Muscle of leg (tissue), 3 donors: ENCODE measurements at regions not wholly inside any gene's neighbourhood (a gene's known extent, or its start where the extent isn't known, plus 50 kb on each side); places are given as distances from the start of the nearest gene placed in this dataset.

Experiments
- DNase-seq: peaks from one replicate; pipeline ENCODE4 v3.0.0; 2013
- H3K27ac ChIP-seq: one replicate; pipeline ENCODE4 v1.5.1; 2013; ENCODE audit warnings: mild to moderate bottlenecking, low read length, control low read depth
- H3K27me3 ChIP-seq: one replicate; pipeline ENCODE4 v1.6.1; 2013; ENCODE audit warnings: low read length; ENCODE audit not compliant: control insufficient read depth, insufficient read depth
- H3K36me3 ChIP-seq: one replicate; pipeline ENCODE4 v1.6.1; 2013; ENCODE audit warnings: low read length; ENCODE audit not compliant: control insufficient read depth, insufficient read depth
- H3K4me1 ChIP-seq: one replicate; pipeline ENCODE4 v1.6.1; 2013; ENCODE audit warnings: low read length; ENCODE audit not compliant: control insufficient read depth, insufficient read depth
- H3K4me3 ChIP-seq: one replicate; pipeline ENCODE4 v1.5.1; 2013; ENCODE audit warnings: low read length, control low read depth
- H3K9me3 ChIP-seq: replicated peaks from 2 replicates; pipeline ENCODE4 v1.6.1; 2013; ENCODE audit warnings: low read depth, low read length; ENCODE audit not compliant: control insufficient read depth
- WGBS: methylation state at CpG from one replicate; pipeline ENCODE4 v1.1.5; 2013; ENCODE audit warnings: missing lambda C conversion rate; ENCODE audit not compliant: insufficient coverage; 5-methylcytosine and 5-hydroxymethylcytosine counted together

DNA sequence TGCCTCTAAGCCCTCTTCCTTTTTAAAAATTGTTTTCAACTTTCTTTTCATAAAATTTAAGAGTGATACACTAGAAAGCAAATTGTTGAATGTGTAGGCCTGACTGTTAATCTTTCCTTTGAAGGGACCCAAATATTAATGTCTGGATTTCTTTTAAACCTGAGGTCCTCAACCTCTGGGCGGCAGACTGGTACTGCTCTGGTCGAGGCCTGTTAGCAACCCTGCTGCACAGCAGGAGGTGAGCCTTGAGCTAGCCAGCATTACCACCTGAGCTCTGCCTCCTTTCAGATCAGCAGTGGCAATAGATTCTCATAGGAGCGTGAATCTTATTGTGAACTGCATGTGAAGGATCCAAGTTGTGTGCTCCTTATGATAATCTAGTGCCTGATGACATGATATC, 191.2 kb downstream of the MANEA start:
- no peak for DNase-seq
- Histone ChIP-seq H3K4me1 (no peaks in the 10 kb centered on the region), H3K27ac (no peak overlapping the region), H3K4me3 (no peak overlapping the region), H3K36me3 (no peaks in the 10 kb centered on the region), H3K9me3 (no peaks in the 10 kb centered on the region), H3K27me3 (no peaks in the 10 kb centered on the region)
- WGBS: 0% methylated on average over 1 of the region's 3 CpGs

DNA sequence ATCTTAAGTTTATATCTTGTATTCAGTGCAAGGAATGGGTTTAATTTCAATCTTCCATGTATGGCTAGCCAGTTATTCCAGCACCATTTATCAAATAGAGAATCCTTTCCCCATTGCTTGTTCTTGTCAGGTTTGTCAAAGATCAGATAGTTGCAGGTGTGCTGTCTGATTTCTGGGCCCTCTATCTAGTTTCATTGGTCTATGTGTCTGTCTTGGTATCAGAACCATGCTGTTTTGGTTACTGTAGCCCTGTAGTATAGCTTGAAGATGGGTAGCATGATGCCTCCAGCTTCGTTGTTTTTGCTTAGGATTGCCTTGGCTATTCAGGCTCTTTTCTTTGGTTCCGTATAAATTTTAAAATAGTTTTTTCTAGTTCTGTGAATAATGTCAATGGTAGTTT, 200.0 kb downstream of the MANEA start:
- Histone ChIP-seq H3K27me3 (no peaks in the 10 kb centered on the region), H3K4me1 (no peaks in the 10 kb centered on the region), H3K4me3 (no peak overlapping the region), H3K27ac (no peak overlapping the region), H3K36me3 (no peaks in the 10 kb centered on the region), H3K9me3 (no peaks in the 10 kb centered on the region)
- whole genome bisulfite sequencing: 100% methylated on average over 1 of the region's 2 CpGs
- no peak for DNase-seq

DNA sequence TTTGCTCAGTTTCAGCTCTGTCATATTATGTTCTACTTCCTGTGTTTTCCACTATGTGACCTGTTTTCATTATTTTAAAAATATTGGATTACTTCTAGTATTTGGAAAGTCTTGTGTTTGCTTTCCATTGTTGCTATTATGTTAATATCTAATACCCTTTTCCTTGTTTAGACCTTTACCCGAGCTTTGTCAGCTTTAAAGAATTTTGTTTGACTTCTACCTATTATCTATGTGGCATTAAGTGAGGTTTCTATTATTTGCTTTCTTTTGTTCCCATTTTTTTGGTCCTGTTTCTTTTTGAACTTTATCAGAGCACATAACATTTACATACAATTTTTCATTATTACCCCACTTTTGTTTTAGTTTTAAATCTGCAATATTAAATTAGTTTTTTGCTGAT, 202.7 kb downstream of the MANEA start:
- WGBS: no CpG with 5 or more reads among the region's 1 CpG
- no peak overlapping the region for H3K4me3 ChIP-seq
- no peak for DNase-seq
- no peaks in the 10 kb centered on the region for H3K36me3 ChIP-seq
- no peaks in the 10 kb centered on the region for H3K9me3 ChIP-seq
- H3K27ac ChIP-seq: no peak overlapping the region
- no peaks in the 10 kb centered on the region for H3K4me1 ChIP-seq
- H3K27me3 ChIP-seq: no peaks in the 10 kb centered on the region

DNA sequence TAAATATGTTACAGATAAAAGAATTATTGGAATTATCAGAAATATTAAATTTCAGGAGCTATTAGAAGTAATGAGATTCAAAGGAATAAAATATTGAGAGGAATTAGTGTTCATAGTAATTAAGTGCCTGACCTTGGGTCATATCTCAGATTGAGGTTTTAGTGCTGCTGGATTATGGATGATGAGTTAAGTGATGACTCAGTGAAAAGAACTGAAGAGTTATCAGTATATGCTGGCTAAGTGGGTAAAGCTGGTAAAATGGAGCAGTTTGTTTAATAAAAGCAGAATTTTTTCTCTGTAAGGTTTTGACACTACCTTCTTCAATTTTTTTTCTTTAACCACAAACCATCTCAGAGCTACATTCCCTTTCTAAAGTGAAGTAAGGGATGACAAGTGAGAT, 206.7 kb downstream of the MANEA start:
- H3K4me1 ChIP-seq: no peaks in the 10 kb centered on the region
- no peaks in the 10 kb centered on the region for H3K36me3 ChIP-seq
- no peak overlapping the region for H3K27ac ChIP-seq
- DNase-seq: no peak
- no peaks in the 10 kb centered on the region for H3K9me3 ChIP-seq
- no peak overlapping the region for H3K4me3 ChIP-seq
- no peaks in the 10 kb centered on the region for H3K27me3 ChIP-seq

DNA sequence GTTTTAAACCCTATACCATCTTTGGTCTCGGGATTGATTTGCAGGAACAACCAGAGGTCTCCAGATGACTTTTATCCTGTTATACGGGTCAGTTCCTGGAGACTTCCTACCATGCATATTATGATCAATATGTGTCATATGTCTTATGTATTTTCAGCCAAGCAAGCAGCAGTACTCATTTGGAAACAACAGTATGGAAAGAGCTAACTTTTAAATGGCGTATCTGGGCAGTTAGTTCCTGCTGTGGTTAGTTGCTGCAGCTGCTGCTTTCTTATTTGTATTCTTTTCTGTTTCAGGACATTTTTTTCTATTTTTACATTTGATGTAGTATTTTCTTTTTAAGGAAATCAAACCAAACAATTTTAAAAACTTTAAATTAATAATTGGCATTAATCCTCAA, 207.5 kb downstream of the MANEA start:
- no peak for DNase-seq
- no peaks in the 10 kb centered on the region for H3K9me3 ChIP-seq
- 80% methylated on average over 1 of the region's 3 CpGs for WGBS
- no peak overlapping the region for H3K27ac ChIP-seq
- no peak overlapping the region for H3K4me3 ChIP-seq
- H3K4me1 ChIP-seq: no peaks in the 10 kb centered on the region
- no peaks in the 10 kb centered on the region for H3K36me3 ChIP-seq
- no peaks in the 10 kb centered on the region for H3K27me3 ChIP-seq

DNA sequence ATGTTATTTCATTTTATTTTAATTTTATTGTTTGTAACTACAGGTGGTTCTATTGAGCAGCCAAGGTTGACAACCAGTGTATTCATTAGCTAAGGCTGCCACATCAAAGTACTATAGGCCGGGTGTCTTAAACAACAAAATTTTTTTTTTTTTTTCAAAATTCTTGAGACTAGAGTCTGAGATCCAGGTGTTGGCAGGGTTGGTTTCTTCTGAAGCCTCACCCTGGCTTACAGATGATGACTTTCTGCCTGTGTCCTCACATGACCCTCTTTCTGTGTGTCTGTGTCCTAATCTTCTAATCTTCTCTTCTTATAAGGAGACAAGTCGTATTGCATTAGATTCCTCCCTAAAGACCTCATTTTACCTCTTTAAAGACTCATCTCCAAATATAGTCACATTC, 208.4 kb downstream of the MANEA start:
- Histone ChIP-seq H3K4me3 (no peak overlapping the region), H3K27ac (no peak overlapping the region), H3K4me1 (no peaks in the 10 kb centered on the region), H3K27me3 (no peaks in the 10 kb centered on the region), H3K36me3 (no peaks in the 10 kb centered on the region), H3K9me3 (no peaks in the 10 kb centered on the region)
- no CpG with 5 or more reads among the region's 2 CpGs for WGBS
- DNase-seq: no peak

DNA sequence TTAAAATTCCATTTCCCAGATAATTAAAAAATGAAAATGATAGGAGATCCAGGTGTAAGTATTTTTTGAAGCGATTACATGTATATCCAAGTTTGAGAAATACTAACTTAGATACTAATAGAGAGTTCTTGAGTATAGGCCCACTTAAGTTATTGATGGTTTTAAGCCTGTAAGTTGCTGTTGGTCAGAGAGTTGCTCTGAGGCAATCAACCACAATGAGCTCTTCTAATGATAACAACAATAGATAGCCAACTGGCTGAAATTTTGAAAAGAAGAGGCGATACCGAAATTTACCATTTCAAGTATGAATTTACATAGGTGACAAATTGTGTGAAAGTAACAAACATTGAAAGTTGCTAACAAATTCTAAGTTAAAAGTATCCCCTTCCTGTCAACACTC, 209.5 kb downstream of the MANEA start:
- Histone ChIP-seq H3K4me1 (no peaks in the 10 kb centered on the region), H3K27ac (no peak overlapping the region), H3K36me3 (no peaks in the 10 kb centered on the region), H3K9me3 (no peaks in the 10 kb centered on the region), H3K27me3 (no peaks in the 10 kb centered on the region), H3K4me3 (no peak overlapping the region)
- WGBS: no CpG with 5 or more reads among the region's 3 CpGs
- no peak for DNase-seq

DNA sequence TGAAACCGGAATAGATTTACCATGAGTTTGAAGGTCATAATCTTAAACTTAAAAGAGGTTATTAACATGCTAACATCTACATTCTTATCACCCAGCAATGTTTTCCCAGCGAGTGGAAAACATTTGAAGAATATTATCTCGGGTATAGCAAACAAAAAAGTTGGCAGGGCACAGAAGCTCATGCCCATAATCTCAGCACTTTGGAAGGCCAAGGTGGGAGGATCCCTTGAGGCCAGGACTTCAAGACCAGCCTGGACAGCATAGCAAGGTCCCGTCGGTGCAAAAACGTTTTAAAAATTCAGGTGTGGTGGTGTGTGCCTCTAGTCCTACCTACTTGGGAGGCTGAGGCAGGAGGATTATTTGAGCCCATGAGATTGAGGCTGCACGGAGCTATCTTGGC, 213.5 kb downstream of the MANEA start:
- H3K36me3 ChIP-seq: no peaks in the 10 kb centered on the region
- H3K9me3 ChIP-seq: no peaks in the 10 kb centered on the region
- H3K4me3 ChIP-seq: no peak overlapping the region
- H3K4me1 ChIP-seq: no peaks in the 10 kb centered on the region
- no peaks in the 10 kb centered on the region for H3K27me3 ChIP-seq
- no peak for DNase-seq
- no CpG with 5 or more reads among the region's 7 CpGs for WGBS
- no peak overlapping the region for H3K27ac ChIP-seq

DNA sequence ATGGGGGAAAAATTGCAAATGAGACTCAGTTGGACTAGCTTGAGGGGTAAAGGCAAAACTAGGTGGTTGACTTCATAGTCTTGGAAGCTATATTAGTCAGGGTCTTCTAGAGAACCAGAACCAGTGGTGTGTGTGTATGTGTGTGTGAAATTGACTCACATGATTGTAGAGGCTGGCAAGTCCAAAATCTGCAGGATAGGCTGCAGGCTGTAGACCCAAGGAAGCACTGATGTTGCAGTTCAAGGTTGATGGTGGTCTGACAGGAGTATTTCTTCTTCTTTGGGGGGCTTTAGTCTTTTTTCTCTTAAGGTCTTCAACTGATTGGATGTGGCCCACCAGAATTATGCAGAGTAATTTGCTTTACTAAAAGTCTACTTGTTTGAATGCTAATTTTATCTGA, 217.4 kb downstream of the MANEA start:
- DNase-seq: no peak
- H3K4me3 ChIP-seq: no peak overlapping the region
- no peaks in the 10 kb centered on the region for H3K36me3 ChIP-seq
- H3K27ac ChIP-seq: no peak overlapping the region
- H3K27me3 ChIP-seq: no peaks in the 10 kb centered on the region
- H3K9me3 ChIP-seq: no peaks in the 10 kb centered on the region
- H3K4me1 ChIP-seq: no peaks in the 10 kb centered on the region

DNA sequence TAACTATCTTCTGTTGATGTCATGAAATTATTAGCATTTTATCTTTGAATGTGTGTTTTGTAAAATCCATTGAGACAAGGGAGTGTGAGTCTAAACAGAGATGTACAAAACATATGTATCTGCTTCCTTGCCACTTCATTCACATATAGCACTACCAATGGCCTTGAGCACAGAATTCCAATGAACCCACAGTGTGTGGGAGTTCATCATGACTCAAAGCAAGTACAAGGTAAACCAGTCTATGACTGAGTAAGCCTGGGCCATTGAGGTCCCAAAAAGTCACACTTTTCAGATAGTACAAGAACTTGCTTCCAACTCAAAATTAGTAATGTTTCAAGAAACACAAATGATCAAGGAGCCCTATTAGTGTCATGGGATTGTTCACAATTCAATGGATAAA, 218.6 kb downstream of the MANEA start:
- DNase-seq: no peak
- Histone ChIP-seq H3K9me3 (no peaks in the 10 kb centered on the region), H3K4me1 (no peaks in the 10 kb centered on the region), H3K27me3 (no peaks in the 10 kb centered on the region), H3K27ac (no peak overlapping the region), H3K4me3 (no peak overlapping the region), H3K36me3 (no peaks in the 10 kb centered on the region)

DNA sequence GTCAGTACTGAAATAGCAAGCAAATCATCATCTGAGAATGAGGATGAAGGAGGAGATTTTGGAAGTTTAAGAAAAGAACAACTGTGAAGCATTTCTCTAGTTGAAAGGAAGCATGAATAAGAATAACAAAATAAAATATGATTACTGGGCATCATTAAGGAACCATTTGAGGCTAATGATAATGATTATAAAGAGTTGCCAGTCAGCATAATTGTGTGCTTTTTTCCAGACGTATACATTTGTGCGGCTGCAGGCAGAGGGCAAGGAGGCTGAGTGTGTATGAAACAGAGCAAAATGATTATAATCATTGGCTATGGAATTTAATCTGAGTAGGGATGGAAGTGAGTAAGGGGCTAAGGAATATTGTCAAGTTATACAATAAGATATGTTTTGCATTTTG, 218.7 kb upstream of the FUT9 start:
- H3K4me3 ChIP-seq: no peak overlapping the region
- H3K27ac ChIP-seq: no peak overlapping the region
- H3K36me3 ChIP-seq: no peaks in the 10 kb centered on the region
- DNase-seq: no peak
- 80% methylated on average over 2 of the region's 2 CpGs for WGBS
- H3K4me1 ChIP-seq: no peaks in the 10 kb centered on the region
- H3K27me3 ChIP-seq: no peaks in the 10 kb centered on the region
- no peaks in the 10 kb centered on the region for H3K9me3 ChIP-seq
